HCT116 (cell line): ENCODE measurements at regions not wholly inside any gene's neighbourhood (a gene's known extent, or its start where the extent isn't known, plus 50 kb on each side); places are given as distances from the start of the nearest gene placed in this dataset.

Source experiments
- ATAC-seq: fragments of 200-7000 bp; cut with Tn5 transposase; 2 replicates; pipeline ENCODE4 v1.9.1; 2020; ENCODE audit warnings: mild to moderate bottlenecking, moderate library complexity
- BruUV-seq: library from RNA; stranded (reverse); fragments of 400-500 nt; replicated peaks from 2 replicates; lab custom pipeline; 2021; lab: Mats Ljungman, UMichigan
- CTCF ChIA-PET: fragments of 300-600 bp; sonication (Branson Sonifier 250); formaldehyde crosslinking; loops from one replicate; lab custom pipeline; 2021; ENCODE audit warnings: antibody characterized with exemption; lab: Charles Lee
- POLR2A ChIA-PET: fragments of 300-600, 350-600 bp; sonication (Branson Sonifier 250); formaldehyde crosslinking; loops from one replicate; lab custom pipeline; 2021; ENCODE audit warnings: antibody characterized with exemption; lab: Charles Lee
- RAD21 ChIA-PET, 2 experiments: fragments of 300-600 bp; sonication (Branson Sonifier 250); formaldehyde crosslinking; loops; one replicate each; lab custom pipeline; 2023; ENCODE audit warnings: low total read pairs in 2 of 2; ENCODE audit not compliant: uncharacterized antibody in 2 of 2, unreplicated experiment in 2 of 2, low non-redundant PET in 1 of 2; lab: Charles Lee
- DNase-seq: peaks from one replicate; pipeline ENCODE4 v3.0.0-alpha.2; 2010; ENCODE audit warnings: low read depth, low spot score
- H2AFZ ChIP-seq: fragments of 200-600 bp; shearing (Covaris generic), sonication (generic); 2 replicates; pipeline ENCODE4 v1.6.1; 2017; ENCODE audit warnings: low read depth, mixed run types, mixed read lengths, antibody characterized with exemption, low read length; ENCODE audit not compliant: poor library complexity, severe bottlenecking
- H3K27ac ChIP-seq: 2 replicates; pipeline ENCODE4 v1.5.1; 2012; ENCODE audit warnings: low read depth, low read length
- H3K27me3 ChIP-seq: fragments of 200-600 bp; sonication (generic); 2 replicates; pipeline ENCODE4 v1.6.1; 2016; ENCODE audit warnings: mixed run types, low read length, mixed read lengths; ENCODE audit not compliant: insufficient read depth
- H3K36me3 ChIP-seq, 2 experiments: fragments of 200-500 bp in 1 of 2; fragments of 200-600 bp in 1 of 2; sonication (Bioruptor generic) in 1 of 2; sonication (generic) in 1 of 2; 2 replicates each; pipeline versions ENCODE4 v1.5.1 to v1.6.1; 2014 to 2016; ENCODE audit warnings: low read length in 2 of 2, inconsistent platforms in 1 of 2, mixed read lengths in 1 of 2, mixed run types in 1 of 2; ENCODE audit not compliant: insufficient read depth in 2 of 2, control insufficient read depth in 1 of 2
- H3K4me1 ChIP-seq, 2 experiments: fragments of 200-600 bp in 1 of 2; sonication (generic) in 1 of 2; 2 replicates each; pipeline versions ENCODE4 v1.5.1 to v1.6.1; 2012 to 2017; ENCODE audit warnings: low read length in 2 of 2, inconsistent platforms in 1 of 2, mild to moderate bottlenecking in 1 of 2, mixed read lengths in 1 of 2, mixed run types in 1 of 2, moderate library complexity in 1 of 2; ENCODE audit not compliant: insufficient read depth in 2 of 2, control insufficient read depth in 1 of 2
- H3K4me2 ChIP-seq: fragments of 200-600 bp; sonication (generic); 2 replicates; pipeline ENCODE4 v1.6.1; 2017; ENCODE audit warnings: mixed run types, low read length, mixed read lengths
- H3K4me3 ChIP-seq, 2 experiments: fragments of 200-600 bp in 1 of 2; sonication (generic) in 1 of 2; replicated peaks in 1 of 2; 2 replicates each; pipeline ENCODE4 v1.5.1; 2011 to 2016; ENCODE audit warnings: low read length in 2 of 2, control low read depth in 1 of 2, low read depth in 1 of 2, mild to moderate bottlenecking in 1 of 2, mixed read lengths in 1 of 2, mixed run types in 1 of 2
- H3K79me2 ChIP-seq: fragments of 200-600 bp; sonication (generic); 2 replicates; pipeline ENCODE4 v1.6.1; 2017; ENCODE audit warnings: mild to moderate bottlenecking, mixed run types, low read length, moderate library complexity, mixed read lengths; ENCODE audit not compliant: insufficient read depth
- H3K9ac ChIP-seq: fragments of 200-600 bp; sonication (generic); 2 replicates; pipeline ENCODE4 v1.6.1; 2016; ENCODE audit warnings: low read length, mixed read lengths
- H3K9me2 ChIP-seq: fragments of 200-600 bp; sonication (generic), shearing (Covaris generic); 2 replicates; pipeline ENCODE4 v1.6.1; 2017; ENCODE audit warnings: mixed run types, mild to moderate bottlenecking, moderate library complexity; ENCODE audit not compliant: insufficient read depth
- H3K9me3 ChIP-seq, 2 experiments: fragments of 200-500 bp in 1 of 2; fragments of 200-600 bp in 1 of 2; sonication (Bioruptor generic) in 1 of 2; sonication (generic) in 1 of 2; 2 replicates each; pipeline ENCODE4 v1.6.1; 2014 to 2017; ENCODE audit warnings: low read length in 2 of 2, mixed read lengths in 2 of 2, inconsistent platforms in 1 of 2, low read depth in 1 of 2, mild to moderate bottlenecking in 1 of 2, mixed run types in 1 of 2, moderate library complexity in 1 of 2; ENCODE audit not compliant: control insufficient read depth in 1 of 2, insufficient read depth in 1 of 2
- H4K20me1 ChIP-seq: fragments of 200-600 bp; sonication (generic), shearing (Covaris generic); 2 replicates; pipeline ENCODE4 v1.6.1; 2017; ENCODE audit warnings: mixed run types, mild to moderate bottlenecking, moderate library complexity; ENCODE audit not compliant: insufficient read depth
- CBX3 ChIP-seq: IDR thresholded peaks from 2 replicates; pipeline ENCODE4 v1.6.1; 2012; ENCODE audit warnings: low read depth
- CEBPB ChIP-seq: IDR thresholded peaks from 2 replicates; pipeline ENCODE4 v1.6.1; 2012; ENCODE audit warnings: low read depth
- EGR1 ChIP-seq: IDR thresholded peaks from 2 replicates; pipeline ENCODE4 v1.6.1; 2012; ENCODE audit warnings: low read depth
- ELF1 ChIP-seq: IDR thresholded peaks from 2 replicates; pipeline ENCODE4 v1.6.1; 2012; ENCODE audit warnings: low read depth, borderline replicate concordance
- EZH2 ChIP-seq: fragments of 200-600 bp; sonication (generic); IDR thresholded peaks from 2 replicates; pipeline ENCODE4 v1.6.1; 2017; ENCODE audit warnings: antibody characterized with exemption, mixed run types
- EZH2phosphoT487 ChIP-seq: fragments of 200-600 bp; IDR thresholded peaks from 2 replicates; pipeline ENCODE4 v1.6.1; 2018; ENCODE audit warnings: antibody characterized with exemption, borderline replicate concordance
- FOSL1 ChIP-seq: IDR thresholded peaks from 2 replicates; pipeline ENCODE4 v1.6.1; 2012; ENCODE audit warnings: low read depth
- JUND ChIP-seq: IDR thresholded peaks from 2 replicates; pipeline ENCODE4 v1.6.1; 2012
- POLR2A ChIP-seq: IDR thresholded peaks from 2 replicates; pipeline ENCODE4 v1.7.0; 2011; ENCODE audit warnings: borderline replicate concordance; ENCODE audit not compliant: insufficient read depth, insufficient read length; ENCODE audit errors: extremely low read depth
- POLR2AphosphoS5 ChIP-seq: IDR thresholded peaks from 2 replicates; pipeline ENCODE4 v1.6.1; 2011; ENCODE audit warnings: mild to moderate bottlenecking, low read depth, low read length, moderate library complexity
- RAD21 ChIP-seq: IDR thresholded peaks from 2 replicates; pipeline ENCODE4 v1.6.1; 2012; ENCODE audit warnings: low read depth, mild to moderate bottlenecking
- SIN3A ChIP-seq: IDR thresholded peaks from 2 replicates; pipeline ENCODE4 v1.6.1; 2012; ENCODE audit warnings: low read depth
- SRF ChIP-seq: IDR thresholded peaks from 2 replicates; pipeline ENCODE4 v1.6.1; 2012; ENCODE audit warnings: low read depth
- TCF7L2 ChIP-seq: IDR thresholded peaks from 2 replicates; pipeline ENCODE4 v1.7.0; 2011; ENCODE audit warnings: borderline replicate concordance, inconsistent platforms; ENCODE audit not compliant: insufficient read depth, insufficient read length; ENCODE audit errors: extremely low read depth
- YY1 ChIP-seq: IDR thresholded peaks from 2 replicates; pipeline ENCODE4 v1.6.1; 2011; ENCODE audit warnings: low read length, low read depth, moderate library complexity, mild to moderate bottlenecking; ENCODE audit not compliant: insufficient replicate concordance; ENCODE audit errors: extremely low read depth
- ZFX ChIP-seq: fragments of 450-650 bp; IDR thresholded peaks from 2 replicates; pipeline ENCODE4 v1.6.1; 2017
- intact Hi-C: fragments of 100-400 bp; cut with micrococcal nuclease; formaldehyde crosslinking; loops from 2 replicates; pipeline ENCODE4 v1.10.0; 2022
- TF ChIP-seq, protein P1 (sequence below): IDR thresholded peaks from 2 replicates; pipeline ENCODE4 v1.6.1; 2012
- TF ChIP-seq, protein P2 (sequence below): IDR thresholded peaks from 2 replicates; pipeline ENCODE4 v1.6.1; 2012
- TF ChIP-seq, protein P3 (sequence below), 3 experiments: fragments of 200-600 bp in 1 of 3; sonication (generic) in 1 of 3; IDR thresholded peaks in 2 of 3; conservative IDR thresholded peaks in 1 of 3; 2 replicates each; pipeline ENCODE4 v1.5.1; 2012 to 2017; ENCODE audit warnings: low read depth in 2 of 3, low read length in 2 of 3, antibody characterized with exemption in 1 of 3, borderline replicate concordance in 1 of 3, control low read depth in 1 of 3, mild to moderate bottlenecking in 1 of 3, mixed read lengths in 1 of 3, mixed run types in 1 of 3, moderate library complexity in 1 of 3; ENCODE audit not compliant: insufficient read depth in 1 of 3

GRCh38 chr21:34228792-34229191 lies 135.0 kb upstream of the KCNE2 start:
- Histone ChIP-seq H3K36me3 (no peaks in the 10 kb centered on the region), H4K20me1 (no peaks in the 10 kb centered on the region), H3K9me2 (no peaks in the 10 kb centered on the region; the same call in 1 of the 2 replicates), H3K27me3 (no peaks in the 10 kb centered on the region), H3K27ac (no peak overlapping the region), H3K79me2 (no peaks in the 10 kb centered on the region), H3K9me3 (no peaks in the 10 kb centered on the region), H3K4me2 (no peak overlapping the region), H2AFZ (no peak overlapping the region), H3K4me1 (no peaks in the 10 kb centered on the region), H3K4me3 (no peak overlapping the region), H3K9ac (no peak overlapping the region)
- TF ChIP-seq FOSL1 = no peak
- no peak for TF ChIP-seq CEBPB
- no peak for TF ChIP-seq SIN3A
- no peak for TF ChIP-seq EZH2phosphoT487
- no peak for TF ChIP-seq POLR2A
- no peak for TF ChIP-seq ZFX
- TF ChIP-seq EGR1 = no peak
- TF ChIP-seq, protein P1, sequence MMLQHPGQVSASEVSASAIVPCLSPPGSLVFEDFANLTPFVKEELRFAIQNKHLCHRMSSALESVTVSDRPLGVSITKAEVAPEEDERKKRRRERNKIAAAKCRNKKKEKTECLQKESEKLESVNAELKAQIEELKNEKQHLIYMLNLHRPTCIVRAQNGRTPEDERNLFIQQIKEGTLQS = no peak
- no peak for TF ChIP-seq RAD21
- no peak for TF ChIP-seq YY1
- no peak for TF ChIP-seq SRF
- TF ChIP-seq EZH2 = no peak
- TF ChIP-seq TCF7L2 = no peak
- no peak for TF ChIP-seq CBX3
- TF ChIP-seq, protein P2, sequence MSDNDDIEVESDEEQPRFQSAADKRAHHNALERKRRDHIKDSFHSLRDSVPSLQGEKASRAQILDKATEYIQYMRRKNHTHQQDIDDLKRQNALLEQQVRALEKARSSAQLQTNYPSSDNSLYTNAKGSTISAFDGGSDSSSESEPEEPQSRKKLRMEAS = no peak
- no peak for TF ChIP-seq ELF1
- TF ChIP-seq POLR2AphosphoS5 = no peak
- TF ChIP-seq, protein P3, sequence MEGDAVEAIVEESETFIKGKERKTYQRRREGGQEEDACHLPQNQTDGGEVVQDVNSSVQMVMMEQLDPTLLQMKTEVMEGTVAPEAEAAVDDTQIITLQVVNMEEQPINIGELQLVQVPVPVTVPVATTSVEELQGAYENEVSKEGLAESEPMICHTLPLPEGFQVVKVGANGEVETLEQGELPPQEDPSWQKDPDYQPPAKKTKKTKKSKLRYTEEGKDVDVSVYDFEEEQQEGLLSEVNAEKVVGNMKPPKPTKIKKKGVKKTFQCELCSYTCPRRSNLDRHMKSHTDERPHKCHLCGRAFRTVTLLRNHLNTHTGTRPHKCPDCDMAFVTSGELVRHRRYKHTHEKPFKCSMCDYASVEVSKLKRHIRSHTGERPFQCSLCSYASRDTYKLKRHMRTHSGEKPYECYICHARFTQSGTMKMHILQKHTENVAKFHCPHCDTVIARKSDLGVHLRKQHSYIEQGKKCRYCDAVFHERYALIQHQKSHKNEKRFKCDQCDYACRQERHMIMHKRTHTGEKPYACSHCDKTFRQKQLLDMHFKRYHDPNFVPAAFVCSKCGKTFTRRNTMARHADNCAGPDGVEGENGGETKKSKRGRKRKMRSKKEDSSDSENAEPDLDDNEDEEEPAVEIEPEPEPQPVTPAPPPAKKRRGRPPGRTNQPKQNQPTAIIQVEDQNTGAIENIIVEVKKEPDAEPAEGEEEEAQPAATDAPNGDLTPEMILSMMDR (IDR thresholded peaks at IDR 0.05 in 2 of 3, conservative IDR thresholded peaks at IDR 0.05 in 1 of 3; ENCODE audit: borderline replicate concordance in 1 of 3, insufficient read depth in 1 of 3, low read depth in 2 of 3, low read length in 2 of 3) = no peak
- no peak for TF ChIP-seq JUND
- ChIA-PET POLR2A (no interaction called here), RAD21 (no interaction called here), CTCF (no interaction called here)
- DNase-seq (no peak), ATAC-seq (no peak)
- BruUV-seq = no TSS peak
- intact Hi-C loops = no loop called here
